Activated B cell treated with CpG ODN at 0.5 μM for 24 hours (primary cell): ENCODE measurements at regions not wholly inside any gene's neighbourhood (a gene's known extent, or its start where the extent isn't known, plus 50 kb on each side); places are given as distances from the start of the nearest gene placed in this dataset.
"Not testable (repeated sequence)": the region's sequence is repeated elsewhere in the genome, so short reads cannot be mapped to it uniquely, and the experiment has no call there.

Source experiments
- ATAC-seq: fragments of 200-7000 bp; cut with Tn5 transposase; one replicate; pipeline ENCODE4 v1.10.0; 2021; ENCODE audit warnings: low read depth, mild to moderate bottlenecking, moderate library complexity
- CTCF ChIA-PET: fragments of 350-600 bp; sonication (Branson Sonifier 250); formaldehyde crosslinking; loops from one replicate; lab custom pipeline; 2021; ENCODE audit warnings: antibody characterized with exemption; lab: Charles Lee
- POLR2A ChIA-PET: fragments of 350-600 bp; sonication (Branson Sonifier 250); formaldehyde crosslinking; loops from one replicate; lab custom pipeline; 2021; ENCODE audit warnings: antibody characterized with exemption; lab: Charles Lee
- DNase-seq: peaks from one replicate; pipeline ENCODE4 v3.0.0; 2022
- H3K27ac Mint-ChIP-seq: one replicate; pipeline ENCODE4 v1.8.0; 2020; ENCODE audit warnings: mixed read lengths
- H3K27me3 Mint-ChIP-seq: one replicate; pipeline ENCODE4 v1.8.0; 2021; ENCODE audit warnings: mixed read lengths
- H3K36me3 Mint-ChIP-seq: one replicate; pipeline ENCODE4 v1.8.0; 2021; ENCODE audit warnings: low read depth, mixed read lengths
- H3K4me1 Mint-ChIP-seq: one replicate; pipeline ENCODE4 v1.8.0; 2021; ENCODE audit warnings: mixed read lengths
- H3K4me3 Mint-ChIP-seq: one replicate; pipeline ENCODE4 v1.8.0; 2020; ENCODE audit warnings: mild to moderate bottlenecking, mixed read lengths
- H3K9me3 Mint-ChIP-seq: one replicate; pipeline ENCODE4 v1.8.0; 2020; ENCODE audit warnings: mixed read lengths
- intact Hi-C: fragments of 100-400 bp; cut with micrococcal nuclease; formaldehyde crosslinking; loops from one replicate; pipeline ENCODE4 v1.15.1; 2024
- TF ChIP-seq, protein P1 (sequence below): fragments of 200-600 bp; IDR thresholded peaks from one replicate; pipeline ENCODE4 v1.8.0; 2022; ENCODE audit warnings: antibody characterized with exemption, mild to moderate bottlenecking

DNA sequence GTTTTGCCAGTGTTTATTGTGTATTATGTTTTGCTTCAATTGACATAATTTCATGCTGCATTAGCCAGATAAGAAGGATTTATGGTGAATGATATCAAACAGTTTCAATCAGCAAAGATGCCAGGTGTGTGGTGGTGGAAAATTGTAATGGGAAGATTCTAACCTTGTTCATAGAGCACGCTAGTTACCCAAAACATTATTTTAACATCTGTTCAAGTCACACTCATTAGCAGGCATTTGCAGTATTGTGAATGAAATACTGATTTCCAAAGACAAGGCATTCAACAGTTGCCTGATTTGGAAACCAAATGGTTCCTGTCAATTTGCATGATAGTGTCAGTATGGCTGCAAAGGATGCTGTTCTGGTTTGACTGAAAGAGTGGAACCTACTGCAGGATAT lies 129.7 kb downstream of the EPC1 start:
- Mint-ChIP-seq H3K9me3 (peaks cover 15% of the 10 kb centered on the region), H3K36me3 (peaks cover 11% of the 10 kb centered on the region), H3K4me3 (no peak overlapping the region), H3K27ac (no peak overlapping the region), H3K27me3 (peaks cover 3% of the 10 kb centered on the region), H3K4me1 (no peaks in the 10 kb centered on the region)
- intact Hi-C loops = loop anchor here (10.0 kb wide), 1 partner anchor 1432 kb away; no protein-coding TSS in a partner anchor
- DNase-seq (no peak), ATAC-seq (no peak)
- ChIA-PET CTCF (no interaction called here), POLR2A (no interaction called here)
- TF ChIP-seq, protein P1, sequence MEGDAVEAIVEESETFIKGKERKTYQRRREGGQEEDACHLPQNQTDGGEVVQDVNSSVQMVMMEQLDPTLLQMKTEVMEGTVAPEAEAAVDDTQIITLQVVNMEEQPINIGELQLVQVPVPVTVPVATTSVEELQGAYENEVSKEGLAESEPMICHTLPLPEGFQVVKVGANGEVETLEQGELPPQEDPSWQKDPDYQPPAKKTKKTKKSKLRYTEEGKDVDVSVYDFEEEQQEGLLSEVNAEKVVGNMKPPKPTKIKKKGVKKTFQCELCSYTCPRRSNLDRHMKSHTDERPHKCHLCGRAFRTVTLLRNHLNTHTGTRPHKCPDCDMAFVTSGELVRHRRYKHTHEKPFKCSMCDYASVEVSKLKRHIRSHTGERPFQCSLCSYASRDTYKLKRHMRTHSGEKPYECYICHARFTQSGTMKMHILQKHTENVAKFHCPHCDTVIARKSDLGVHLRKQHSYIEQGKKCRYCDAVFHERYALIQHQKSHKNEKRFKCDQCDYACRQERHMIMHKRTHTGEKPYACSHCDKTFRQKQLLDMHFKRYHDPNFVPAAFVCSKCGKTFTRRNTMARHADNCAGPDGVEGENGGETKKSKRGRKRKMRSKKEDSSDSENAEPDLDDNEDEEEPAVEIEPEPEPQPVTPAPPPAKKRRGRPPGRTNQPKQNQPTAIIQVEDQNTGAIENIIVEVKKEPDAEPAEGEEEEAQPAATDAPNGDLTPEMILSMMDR = no peak

DNA sequence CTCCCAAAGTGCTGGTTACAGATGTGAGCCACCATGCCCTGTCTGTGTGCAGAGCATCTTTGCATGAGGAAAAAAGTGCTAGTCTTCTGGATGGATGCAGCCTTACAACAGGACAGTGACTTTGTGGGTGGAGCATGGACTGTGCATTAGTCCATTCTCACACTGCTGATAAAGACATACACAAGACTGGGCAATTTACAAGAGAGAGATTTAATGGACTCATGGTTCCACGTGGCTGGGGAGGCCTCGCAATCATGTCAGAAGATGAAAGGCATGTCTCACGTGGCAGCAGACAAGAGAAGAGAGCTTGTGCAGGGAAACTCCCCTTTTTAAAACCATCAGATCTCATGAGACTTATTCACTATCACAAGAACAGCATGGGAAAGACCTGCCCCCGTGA lies 133.1 kb downstream of the EPC1 start:
- H3K4me3 Mint-ChIP-seq, CTCF ChIA-PET, H3K36me3 Mint-ChIP-seq, POLR2A ChIA-PET, DNase-seq, H3K27ac Mint-ChIP-seq, H3K9me3 Mint-ChIP-seq, H3K27me3 Mint-ChIP-seq, ATAC-seq, H3K4me1 Mint-ChIP-seq: not testable (repeated sequence)
- intact Hi-C loops = loop anchor here (10.0 kb wide), 1 partner anchor 1429 kb away; no protein-coding TSS in a partner anchor

- H3K36me3 Mint-ChIP-seq = no peaks in the 10 kb centered on the region
- ChIA-PET CTCF (interaction anchor here (1.6 kb wide), 1 partner anchor 374 kb away, joined by 4 read pairs; no protein-coding TSS in a partner anchor), POLR2A (interaction anchor here (0.6 kb wide), 1 partner anchor 154 kb away, joined by 8 read pairs; no protein-coding TSS in a partner anchor)
- ATAC-seq (no peak), DNase-seq (no peak)
- intact Hi-C loops = loop anchor here (10.0 kb wide), 1 partner anchor 1426 kb away; no protein-coding TSS in a partner anchor
- no peak overlapping the region for H3K4me3 Mint-ChIP-seq
- no peak overlapping the region for H3K27ac Mint-ChIP-seq
- peaks cover 7% of the 10 kb centered on the region for H3K27me3 Mint-ChIP-seq
- H3K4me1 Mint-ChIP-seq = no peaks in the 10 kb centered on the region
- TF ChIP-seq, protein P1 = no peak
- peaks cover 2% of the 10 kb centered on the region for H3K9me3 Mint-ChIP-seq
These were observed 136.0 kb downstream of the EPC1 start for GRCh38 chr10:32211046-32211363.

GRCh38 chr10:32210306-32211045 lies 136.5 kb downstream of the EPC1 start:
- no peaks in the 10 kb centered on the region for H3K36me3 Mint-ChIP-seq
- H3K27me3 Mint-ChIP-seq = peaks cover 7% of the 10 kb centered on the region
- DNase-seq (no peak), ATAC-seq (no peak)
- no peaks in the 10 kb centered on the region for H3K4me1 Mint-ChIP-seq
- TF ChIP-seq, protein P1 = no peak
- no peak overlapping the region for H3K27ac Mint-ChIP-seq
- intact Hi-C loops = loop anchor here (10.0 kb wide), 1 partner anchor 1426 kb away; no protein-coding TSS in a partner anchor
- POLR2A ChIA-PET = interaction anchor here (0.6 kb wide), 1 partner anchor 155 kb away, joined by 8 read pairs; no protein-coding TSS in a partner anchor
- no peak overlapping the region for H3K4me3 Mint-ChIP-seq
- H3K9me3 Mint-ChIP-seq = peaks cover 2% of the 10 kb centered on the region
- CTCF ChIA-PET = interaction anchor here (1.6 kb wide), 1 partner anchor 373 kb away, joined by 4 read pairs; no protein-coding TSS in a partner anchor

GRCh38 chr10:32208005-32208404 lies 139.0 kb downstream of the EPC1 start:
- intact Hi-C loops, H3K36me3 Mint-ChIP-seq: not testable (repeated sequence)

DNA sequence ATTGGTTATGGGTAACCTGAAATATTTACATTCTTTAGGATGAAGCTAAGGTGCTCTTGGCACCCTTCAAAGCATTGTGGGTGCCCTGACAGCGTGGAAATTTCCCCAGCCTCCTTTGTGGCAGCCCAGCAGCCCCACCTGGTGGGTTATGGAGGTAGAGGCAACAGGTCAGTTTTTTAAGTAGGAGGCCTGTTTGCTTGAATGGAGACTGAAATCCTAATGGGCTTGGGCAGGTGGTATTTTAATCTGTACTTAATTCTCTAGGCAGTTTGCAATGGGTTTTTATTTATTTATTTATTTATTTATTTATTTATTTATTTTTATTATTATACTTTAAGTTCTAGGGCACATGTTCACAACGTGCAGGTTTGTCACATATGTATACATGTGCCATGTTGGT lies 139.4 kb downstream of the EPC1 start:
- H3K4me3 Mint-ChIP-seq = no peak overlapping the region
- TF ChIP-seq, protein P1 = no peak
- H3K27me3 Mint-ChIP-seq = peaks cover 3% of the 10 kb centered on the region
- H3K36me3 Mint-ChIP-seq = no peaks in the 10 kb centered on the region
- POLR2A ChIA-PET = no interaction called here
- H3K27ac Mint-ChIP-seq = no peak overlapping the region
- H3K9me3 Mint-ChIP-seq = peaks cover 5% of the 10 kb centered on the region
- CTCF ChIA-PET = no interaction called here
- intact Hi-C loops = no loop called here
- DNase-seq = no peak
- H3K4me1 Mint-ChIP-seq = no peaks in the 10 kb centered on the region
- peak; percentile 42 for ATAC-seq

More at GRCh38 chr10:32208005-32208404, 139.0 kb downstream of the EPC1 start:
- POLR2A ChIA-PET, CTCF ChIA-PET, H3K9me3 Mint-ChIP-seq, H3K27ac Mint-ChIP-seq, H3K4me1 Mint-ChIP-seq, H3K4me3 Mint-ChIP-seq, DNase-seq, H3K27me3 Mint-ChIP-seq, ATAC-seq: not testable (repeated sequence)
